SK-N-SH treated with all-trans-retinoic acid at 6 μM for 48 hours (cell line): ENCODE measurements at regions not wholly inside any gene's neighbourhood (a gene's known extent, or its start where the extent isn't known, plus 50 kb on each side); places are given as distances from the start of the nearest gene placed in this dataset.

ENCODE experiments used
- TOX ChIP-seq: fragments of 250-450 bp; sonication (Bioruptor Pico); IDR thresholded peaks from 2 replicates; pipeline ENCODE4 v1.8.0; 2021; ENCODE audit warnings: mild to moderate bottlenecking, moderate library complexity, borderline replicate concordance
- TF ChIP-seq, protein P1 (sequence below): fragments of 250-450 bp; sonication (Bioruptor Pico); IDR thresholded peaks from 2 replicates; pipeline ENCODE4 v1.8.0; 2020; ENCODE audit warnings: mild to moderate bottlenecking, moderate library complexity, borderline replicate concordance

DNA sequence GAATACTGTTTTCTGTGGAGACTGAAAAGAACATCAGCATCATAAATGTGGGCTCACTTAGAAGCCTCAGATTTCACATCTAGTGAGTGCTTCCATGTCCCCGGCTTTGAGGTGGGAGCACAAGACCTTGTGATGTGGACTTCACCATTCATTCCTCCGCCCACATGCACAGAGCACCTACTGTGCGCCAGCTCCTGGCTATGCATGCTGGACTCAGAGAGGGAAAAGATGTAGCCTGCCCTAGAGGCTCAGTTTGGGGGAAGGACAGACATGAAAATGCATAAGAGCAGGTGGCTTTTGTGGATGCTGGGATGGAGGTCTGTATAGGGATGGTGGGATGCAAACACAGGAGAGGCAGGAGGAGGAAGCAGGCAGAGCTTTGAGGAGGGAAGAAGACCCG is 65.0 kb downstream of the SERPINA3 start:
- TF ChIP-seq, protein P1, sequence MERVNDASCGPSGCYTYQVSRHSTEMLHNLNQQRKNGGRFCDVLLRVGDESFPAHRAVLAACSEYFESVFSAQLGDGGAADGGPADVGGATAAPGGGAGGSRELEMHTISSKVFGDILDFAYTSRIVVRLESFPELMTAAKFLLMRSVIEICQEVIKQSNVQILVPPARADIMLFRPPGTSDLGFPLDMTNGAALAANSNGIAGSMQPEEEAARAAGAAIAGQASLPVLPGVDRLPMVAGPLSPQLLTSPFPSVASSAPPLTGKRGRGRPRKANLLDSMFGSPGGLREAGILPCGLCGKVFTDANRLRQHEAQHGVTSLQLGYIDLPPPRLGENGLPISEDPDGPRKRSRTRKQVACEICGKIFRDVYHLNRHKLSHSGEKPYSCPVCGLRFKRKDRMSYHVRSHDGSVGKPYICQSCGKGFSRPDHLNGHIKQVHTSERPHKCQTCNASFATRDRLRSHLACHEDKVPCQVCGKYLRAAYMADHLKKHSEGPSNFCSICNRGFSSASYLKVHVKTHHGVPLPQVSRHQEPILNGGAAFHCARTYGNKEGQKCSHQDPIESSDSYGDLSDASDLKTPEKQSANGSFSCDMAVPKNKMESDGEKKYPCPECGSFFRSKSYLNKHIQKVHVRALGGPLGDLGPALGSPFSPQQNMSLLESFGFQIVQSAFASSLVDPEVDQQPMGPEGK (CRISPR knock-in tag): no peak
- no peak for TF ChIP-seq TOX (CRISPR knock-in tag)
